Heart left ventricle (tissue), 13 donors: ENCODE measurements at regions not wholly inside any gene's neighbourhood (a gene's known extent, or its start where the extent isn't known, plus 50 kb on each side); places are given as distances from the start of the nearest gene placed in this dataset.
"Not testable (repeated sequence)": the region's sequence is repeated elsewhere in the genome, so short reads cannot be mapped to it uniquely, and the experiment has no call there.

Experiments used
- CTCF ChIP-seq, 12 donors: fragments of 200-600 bp; sonication (generic) in 4 of 12; IDR thresholded peaks; one replicate each; pipeline versions ENCODE4 v1.5.0 to v1.8.0; 2018 to 2022; ENCODE audit warnings: antibody characterized with exemption in 12 of 12, mild to moderate bottlenecking in 5 of 12
- POLR2A ChIP-seq, 2 donors: fragments of 450-650 bp; IDR thresholded peaks; one replicate each; pipeline ENCODE4 v1.6.1; 2017; ENCODE audit warnings: antibody characterized with exemption in 2 of 2, mild to moderate bottlenecking in 2 of 2, moderate library complexity in 2 of 2
- donor health status: ischemic (EF 13 %, LVEDD 7.1; RV severe dilation, severe dysfunction).
- donor health status: DM: no; HTN: yes; CAD: no.
- donor health status: DM: no; HTN: no; CAD: no.
- donor health status: ischemic (EF 25% LVEDD 6.9; RV normal size, moderate dysfunction).
- donor health status: ischemic (EF 25% LVEDD 5.7; RV mildly dilated, moderate dysfunction).
- donor health status: ischemic (EF 35%, LVEDD 5.7; RV mildly dilated, moderate dysfunction).
- donor health status: nonischemic (EF 11% LVEDD 7.7; RV severe dilation, severe dysfunction).
- donor health status: DM: yes; HTN: yes; CAD: no.
- donor health status: PGD.
- donor health status: ischemic (EF 29% LVEDD 5.4; RV normal size, mild dysfunction).
- donor health status: nonischemic (EF 23%, LVEDD 6.1; RV moderate dilation, normal function).

- not testable (repeated sequence) for TF ChIP-seq CTCF, POLR2A (IDR thresholded peaks at IDR 0.05)
Observed at GRCh38 chr4:189622574-189622973, 318.1 kb upstream of the FRG1 start.
